ENCODE measurements at regions not wholly inside any gene's neighbourhood (a gene's known extent, or its start where the extent isn't known, plus 50 kb on each side); places are given as distances from the start of the nearest gene placed in this dataset.
"Not testable (repeated sequence)": the region's sequence is repeated elsewhere in the genome, so short reads cannot be mapped to it uniquely, and the experiment has no call there.

DNA sequence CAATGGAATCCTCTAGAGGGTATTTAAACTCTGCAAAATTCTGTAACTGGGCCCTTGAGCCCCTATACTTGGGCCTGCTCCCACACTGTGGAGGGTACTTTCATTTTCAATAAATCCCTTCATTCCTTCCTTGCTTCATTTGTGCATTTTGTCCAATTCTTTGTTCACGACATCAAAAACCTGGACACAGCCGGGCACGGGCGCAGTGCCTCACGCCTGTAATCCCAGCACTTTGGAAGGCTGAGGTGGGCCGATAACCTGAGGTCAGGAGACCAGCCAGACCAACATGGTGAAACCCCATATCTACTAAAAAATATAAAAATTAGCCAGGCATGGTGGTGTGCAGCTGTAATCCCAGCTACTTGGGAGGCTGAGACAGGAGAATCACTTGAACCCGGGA lies 714.9 kb upstream of the NOVA1 start:
- not testable (repeated sequence) for H3K4ac ChIP-seq (ENCODE audit: low read depth, low read length); DNase-seq; H2BK120ac ChIP-seq (ENCODE audit: insufficient read depth, low read length, poor library complexity); H3K18ac ChIP-seq (ENCODE audit: low read length); H3K4me3 ChIP-seq (ENCODE audit: low read depth, low read length); H2BK12ac ChIP-seq (ENCODE audit: low read length); H3K27me3 ChIP-seq (ENCODE audit: insufficient read depth, low read length); H3K9ac ChIP-seq (ENCODE audit: low read length); H4K91ac ChIP-seq (ENCODE audit: low read depth, low read length); H3K36me3 ChIP-seq (ENCODE audit: control insufficient read depth in 1 of 2, insufficient read depth in 2 of 2, low read length in 2 of 2); H3K14ac ChIP-seq (ENCODE audit: low read length); H4K8ac ChIP-seq (ENCODE audit: low read depth, low read length); H2AK5ac ChIP-seq (ENCODE audit: low read length); H3K79me1 ChIP-seq (ENCODE audit: low read length); H3K23ac ChIP-seq (ENCODE audit: low read length); H2AFZ ChIP-seq (ENCODE audit: insufficient read depth, low read length, poor library complexity); H3K9me3 ChIP-seq (ENCODE audit: insufficient read depth, low read depth, low read length); H3K4me1 ChIP-seq (ENCODE audit: control insufficient read depth in 1 of 2, insufficient read depth in 2 of 2, low read length in 2 of 2); H3K79me2 ChIP-seq (ENCODE audit: control insufficient read depth, insufficient read depth, low read length, poor library complexity); H4K12ac ChIP-seq (ENCODE audit: low read depth, low read length); H3K27ac ChIP-seq (ENCODE audit: low read depth, low read length); H2BK5ac ChIP-seq (ENCODE audit: low read depth, low read length, poor library complexity); H3K4me2 ChIP-seq (ENCODE audit: low read length)
- WGBS (ENCODE audit: extremely low coverage, insufficient coverage, insufficient read length), result no CpG with 5 or more reads among the region's 7 CpGs

DNA sequence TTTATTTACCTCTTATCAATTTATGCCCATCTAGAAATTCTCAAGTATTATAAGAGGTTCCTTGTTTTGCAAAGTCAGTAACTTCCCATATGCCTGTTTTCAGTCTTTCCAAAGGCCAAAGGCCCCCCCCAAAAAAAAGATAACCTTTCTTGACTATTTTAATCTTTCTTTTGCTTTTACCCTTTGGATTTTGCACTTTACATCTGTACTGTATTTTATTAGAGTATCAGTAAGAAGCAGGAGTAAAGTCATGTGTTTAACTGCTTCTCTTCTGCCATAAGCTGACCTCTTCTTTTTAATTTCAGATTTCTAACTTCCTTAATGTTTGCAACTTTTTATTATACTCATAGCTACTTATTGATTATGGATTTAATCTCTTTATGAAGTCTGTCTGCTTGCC lies 716.4 kb upstream of the NOVA1 start:
- no peak overlapping the region for H3K4me3 ChIP-seq (ENCODE audit: low read depth, low read length)

DNA sequence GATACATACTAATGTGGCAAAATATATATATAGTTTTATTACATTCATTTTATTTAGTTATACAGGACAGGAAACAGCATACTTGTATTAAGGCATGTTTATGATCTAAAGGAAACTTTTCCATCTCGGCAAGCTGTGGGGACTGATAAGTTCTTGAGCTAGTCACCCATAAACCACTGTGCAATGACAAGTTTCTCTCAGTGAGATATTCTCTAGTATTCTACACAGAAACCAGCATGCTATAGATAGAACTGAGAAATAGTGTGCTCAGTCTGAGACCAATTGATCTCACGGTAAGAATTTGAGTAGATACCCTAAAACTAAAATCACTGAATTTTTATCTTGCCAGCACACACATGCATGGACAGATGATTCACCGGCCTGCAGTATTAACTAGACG lies 717.6 kb upstream of the NOVA1 start:
- Histone ChIP-seq H3K27ac (ENCODE audit: low read depth, low read length) (no peak overlapping the region), H4K91ac (ENCODE audit: low read depth, low read length) (no peak overlapping the region), H3K79me1 (ENCODE audit: low read length) (no peaks in the 10 kb centered on the region), H2AK5ac (ENCODE audit: low read length) (no peak overlapping the region), H3K4me1 (ENCODE audit: control insufficient read depth in 1 of 2, insufficient read depth in 2 of 2, low read length in 2 of 2) (no peaks in the 10 kb centered on the region), H2BK12ac (ENCODE audit: low read length) (no peak overlapping the region), H3K4ac (ENCODE audit: low read depth, low read length) (no peak overlapping the region), H3K27me3 (ENCODE audit: insufficient read depth, low read length) (no peaks in the 10 kb centered on the region), H3K4me2 (ENCODE audit: low read length) (no peak overlapping the region), H3K9ac (ENCODE audit: low read length) (no peak overlapping the region), H3K14ac (ENCODE audit: low read length) (no peak overlapping the region), H3K23ac (ENCODE audit: low read length) (no peak overlapping the region), H4K12ac (ENCODE audit: low read depth, low read length) (no peak overlapping the region), H4K8ac (ENCODE audit: low read depth, low read length) (no peak overlapping the region), H3K18ac (ENCODE audit: low read length) (no peak overlapping the region), H3K36me3 (ENCODE audit: control insufficient read depth in 1 of 2, insufficient read depth in 2 of 2, low read length in 2 of 2) (no peaks in the 10 kb centered on the region), H3K9me3 (ENCODE audit: insufficient read depth, low read depth, low read length) (peaks cover 3% of the 10 kb centered on the region), H3K4me3 (ENCODE audit: low read depth, low read length) (no peak overlapping the region), H2BK120ac (ENCODE audit: insufficient read depth, low read length, poor library complexity) (no peak overlapping the region), H2BK5ac (ENCODE audit: low read depth, low read length, poor library complexity) (no peak overlapping the region), H2AFZ (ENCODE audit: insufficient read depth, low read length, poor library complexity) (no peak overlapping the region), H3K79me2 (ENCODE audit: control insufficient read depth, insufficient read depth, low read length, poor library complexity) (no peaks in the 10 kb centered on the region)
- WGBS (ENCODE audit: extremely low coverage, insufficient coverage, insufficient read length), result no CpG with 5 or more reads among the region's 4 CpGs
- DNase-seq, result no peak

More for the DNA sequence above, 716.4 kb upstream of the NOVA1 start:
- no peak overlapping the region for H3K4ac ChIP-seq (ENCODE audit: low read depth, low read length)
- H3K4me2 ChIP-seq (ENCODE audit: low read length), result no peak overlapping the region
- H3K18ac ChIP-seq (ENCODE audit: low read length), result no peak overlapping the region
- H2AFZ ChIP-seq (ENCODE audit: insufficient read depth, low read length, poor library complexity), result no peak overlapping the region
- no peak overlapping the region for H4K12ac ChIP-seq (ENCODE audit: low read depth, low read length)
- H2AK5ac ChIP-seq (ENCODE audit: low read length), result no peak overlapping the region
- no peak for DNase-seq
- no peaks in the 10 kb centered on the region for H3K36me3 ChIP-seq (ENCODE audit: control insufficient read depth in 1 of 2, insufficient read depth in 2 of 2, low read length in 2 of 2)
- no peak overlapping the region for H2BK5ac ChIP-seq (ENCODE audit: low read depth, low read length, poor library complexity)
- H3K9me3 ChIP-seq (ENCODE audit: insufficient read depth, low read depth, low read length), result peaks cover 3% of the 10 kb centered on the region
- no peak overlapping the region for H3K14ac ChIP-seq (ENCODE audit: low read length)
- H4K91ac ChIP-seq (ENCODE audit: low read depth, low read length), result no peak overlapping the region
- no peak overlapping the region for H2BK12ac ChIP-seq (ENCODE audit: low read length)
- no peak overlapping the region for H3K9ac ChIP-seq (ENCODE audit: low read length)
- no peaks in the 10 kb centered on the region for H3K79me2 ChIP-seq (ENCODE audit: control insufficient read depth, insufficient read depth, low read length, poor library complexity)
- no peak overlapping the region for H3K23ac ChIP-seq (ENCODE audit: low read length)
- no peaks in the 10 kb centered on the region for H3K4me1 ChIP-seq (ENCODE audit: control insufficient read depth in 1 of 2, insufficient read depth in 2 of 2, low read length in 2 of 2)
- H3K79me1 ChIP-seq (ENCODE audit: low read length), result no peaks in the 10 kb centered on the region
- H3K27ac ChIP-seq (ENCODE audit: low read depth, low read length), result no peak overlapping the region
- no peak overlapping the region for H2BK120ac ChIP-seq (ENCODE audit: insufficient read depth, low read length, poor library complexity)
- H3K27me3 ChIP-seq (ENCODE audit: insufficient read depth, low read length), result no peaks in the 10 kb centered on the region
- H4K8ac ChIP-seq (ENCODE audit: low read depth, low read length), result no peak overlapping the region

DNA sequence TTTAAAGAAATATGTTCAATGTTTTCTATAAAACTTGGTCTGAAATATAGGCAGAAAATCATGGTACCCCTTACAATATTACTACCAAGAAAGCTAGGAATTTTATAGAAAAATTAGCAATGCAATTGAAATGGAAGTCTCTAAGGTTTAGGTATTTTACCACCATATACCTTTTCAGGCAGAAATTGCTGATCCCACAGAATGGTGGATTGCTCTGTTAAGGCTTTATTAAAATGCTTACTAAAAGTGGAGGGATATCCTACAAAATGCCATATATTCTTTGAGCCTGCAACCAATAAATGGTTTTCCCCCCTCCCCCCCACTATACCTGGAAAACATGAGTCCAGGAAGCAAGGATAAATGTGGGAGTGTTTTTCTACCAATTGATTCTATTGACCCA lies 718.1 kb upstream of the NOVA1 start:
- Histone ChIP-seq H4K8ac (ENCODE audit: low read depth, low read length) (no peak overlapping the region), H3K4me3 (ENCODE audit: low read depth, low read length) (no peak overlapping the region), H2AK5ac (ENCODE audit: low read length) (no peak overlapping the region), H3K4ac (ENCODE audit: low read depth, low read length) (no peak overlapping the region), H3K18ac (ENCODE audit: low read length) (no peak overlapping the region), H4K12ac (ENCODE audit: low read depth, low read length) (no peak overlapping the region), H3K79me1 (ENCODE audit: low read length) (no peaks in the 10 kb centered on the region), H2AFZ (ENCODE audit: insufficient read depth, low read length, poor library complexity) (no peak overlapping the region), H3K27me3 (ENCODE audit: insufficient read depth, low read length) (no peaks in the 10 kb centered on the region), H4K91ac (ENCODE audit: low read depth, low read length) (no peak overlapping the region), H3K9me3 (ENCODE audit: insufficient read depth, low read depth, low read length) (peaks cover 3% of the 10 kb centered on the region), H2BK12ac (ENCODE audit: low read length) (no peak overlapping the region), H2BK5ac (ENCODE audit: low read depth, low read length, poor library complexity) (no peak overlapping the region), H3K4me2 (ENCODE audit: low read length) (no peak overlapping the region), H3K27ac (ENCODE audit: low read depth, low read length) (no peak overlapping the region), H2BK120ac (ENCODE audit: insufficient read depth, low read length, poor library complexity) (no peak overlapping the region), H3K36me3 (ENCODE audit: control insufficient read depth in 1 of 2, insufficient read depth in 2 of 2, low read length in 2 of 2) (no peaks in the 10 kb centered on the region), H3K23ac (ENCODE audit: low read length) (no peak overlapping the region), H3K79me2 (ENCODE audit: control insufficient read depth, insufficient read depth, low read length, poor library complexity) (no peaks in the 10 kb centered on the region), H3K9ac (ENCODE audit: low read length) (no peak overlapping the region), H3K4me1 (ENCODE audit: control insufficient read depth in 1 of 2, insufficient read depth in 2 of 2, low read length in 2 of 2) (no peaks in the 10 kb centered on the region), H3K14ac (ENCODE audit: low read length) (no peak overlapping the region)
- DNase-seq, result no peak
